Left lobe of liver (tissue), 2 donors: ENCODE measurements at regions not wholly inside any gene's neighbourhood (a gene's known extent, or its start where the extent isn't known, plus 50 kb on each side); places are given as distances from the start of the nearest gene placed in this dataset.

Experiments
- ATAC-seq: fragments of 200-7000 bp; cut with Tn5 transposase; one replicate; pipeline ENCODE4 v1.9.1; 2020; ENCODE audit warnings: mild to moderate bottlenecking, moderate library complexity
- DNase-seq: peaks from one replicate; pipeline ENCODE4 v3.0.0-alpha.2; 2020; ENCODE audit warnings: low spot score
- donor health status: DM: no; HTN: no; CAD: no; lungs with moderate emphysema.
- donor health status: DM: no; HTN: yes; CAD: no.

GRCh38 chr4:127080141-127080540 lies 552.6 kb upstream of the INTU start:
- DNase-seq (no peak), ATAC-seq (no peak)

GRCh38 chr4:127081041-127081440 lies 551.7 kb upstream of the INTU start:
- no peak for DNase-seq
- no peak for ATAC-seq

DNA sequence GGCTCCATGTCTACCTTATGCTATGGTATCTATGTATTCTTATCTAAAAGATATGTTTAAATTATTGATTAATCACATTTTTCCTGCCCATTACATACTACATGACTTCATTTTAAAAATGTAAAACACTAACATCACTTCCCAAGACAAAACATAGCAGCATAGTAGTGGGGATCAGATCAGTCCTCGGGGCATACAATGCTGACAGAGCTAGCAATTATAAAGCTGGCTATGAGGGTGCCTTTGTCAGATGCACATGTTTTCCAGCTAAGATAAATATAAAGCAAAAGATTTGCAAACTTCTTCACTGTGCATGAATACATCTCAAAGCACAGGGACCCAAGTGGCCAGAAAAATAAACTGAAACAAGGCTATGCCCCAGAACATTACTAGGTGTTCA lies 549.8 kb upstream of the INTU start:
- ATAC-seq: no peak
- DNase-seq: no peak

DNA sequence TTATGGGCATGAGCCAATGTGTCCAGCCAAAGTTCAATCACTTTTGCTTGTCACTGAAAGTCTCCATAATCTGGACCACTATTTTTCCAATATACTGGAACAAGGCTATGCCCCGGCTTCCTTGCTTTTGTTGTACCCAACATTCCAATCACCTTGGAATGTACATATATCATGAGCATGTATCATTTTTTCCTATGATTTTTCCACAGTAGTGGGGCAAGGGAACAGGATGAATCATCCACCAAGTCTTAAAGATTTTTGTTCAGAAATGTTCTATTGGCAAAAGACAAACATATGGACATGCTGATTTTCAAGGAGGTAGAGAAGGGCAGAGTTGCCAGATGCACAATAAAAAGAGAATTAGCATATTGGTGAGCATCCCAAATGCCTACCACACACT lies 548.1 kb upstream of the INTU start:
- DNase-seq (no peak), ATAC-seq (no peak)

- no peak for ATAC-seq
- DNase-seq: no peak
Measured at GRCh38 chr4:127097061-127097460, 535.7 kb upstream of the INTU start.

DNA sequence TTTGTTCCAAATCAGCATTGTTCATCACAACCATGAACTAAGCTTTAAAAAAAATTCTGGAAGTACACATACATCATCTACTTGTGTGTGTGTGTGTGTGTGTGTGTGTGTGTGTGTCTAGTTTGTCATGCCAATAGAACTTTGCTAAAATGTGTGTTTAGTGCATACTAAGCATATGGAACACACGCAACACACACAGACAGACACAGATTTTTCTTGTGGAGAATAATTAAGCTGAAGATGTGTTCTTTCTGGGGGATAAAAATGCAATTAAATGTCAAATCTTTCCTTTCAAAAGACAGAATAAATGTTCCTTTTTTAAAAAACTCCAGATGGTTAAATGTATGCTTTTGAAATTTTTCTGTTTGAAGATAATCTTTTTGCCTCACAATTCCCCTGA lies 530.4 kb upstream of the INTU start:
- DNase-seq: no peak
- no peak for ATAC-seq

DNA sequence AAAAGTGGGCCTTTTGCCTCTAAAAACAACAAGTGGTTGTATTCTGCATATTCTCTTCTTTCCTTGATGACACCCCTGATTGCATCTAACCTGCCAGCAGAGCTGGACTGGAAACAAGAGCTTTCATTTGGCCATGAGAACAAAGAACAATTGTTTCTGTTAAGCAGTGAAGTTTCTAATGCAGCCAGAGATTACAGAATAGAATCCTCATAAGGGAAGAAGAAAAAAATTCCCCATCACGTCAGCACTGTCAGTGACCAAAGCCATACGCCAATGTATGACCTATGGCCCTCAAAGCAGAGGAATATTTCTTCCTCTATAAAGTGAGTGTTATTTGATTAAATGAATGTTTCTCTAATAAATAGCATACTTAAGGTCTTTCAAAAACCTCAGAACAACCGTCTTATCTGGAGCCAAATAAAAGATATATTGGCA lies 529.1 kb upstream of the INTU start:
- no peak for DNase-seq
- ATAC-seq: no peak

DNA sequence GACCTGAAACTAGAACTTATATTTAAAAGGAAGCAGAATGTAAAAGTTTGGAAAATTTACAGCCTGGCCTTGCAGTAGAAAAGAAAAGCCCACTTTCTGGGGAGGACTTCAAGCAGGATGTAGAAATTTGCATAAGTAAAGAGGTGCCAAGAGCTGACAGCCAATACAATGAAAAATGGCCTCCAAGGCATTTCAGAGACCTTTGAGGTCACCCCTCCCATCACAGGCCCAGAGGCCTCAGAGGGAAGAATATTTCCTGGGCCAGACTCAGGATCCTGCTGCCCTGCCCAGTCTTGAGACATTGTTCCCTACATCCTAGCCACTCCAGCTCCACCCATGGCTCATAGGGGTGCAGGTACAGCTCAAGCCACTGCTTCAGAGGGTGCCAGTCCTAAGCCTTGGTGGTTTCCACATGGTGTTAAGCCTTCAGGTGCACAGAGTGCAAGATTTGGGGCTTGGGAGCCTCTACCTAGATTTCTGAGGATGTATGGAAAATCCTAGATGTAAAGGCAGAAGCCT lies 518.9 kb upstream of the INTU start:
- ATAC-seq (no peak), DNase-seq (no peak)

- DNase-seq (no peak), ATAC-seq (no peak)
Measured at GRCh38 chr4:127118681-127119080, 514.1 kb upstream of the INTU start.

- DNase-seq (no peak), ATAC-seq (no peak)
Measured at GRCh38 chr4:127120441-127121090, 512.2 kb upstream of the INTU start.

- ATAC-seq (no peak), DNase-seq (no peak)
Measured at GRCh38 chr4:127124919-127125318, 507.8 kb upstream of the INTU start.

GRCh38 chr4:127126718-127127117 lies 506.0 kb upstream of the INTU start:
- DNase-seq (no peak), ATAC-seq (no peak)

DNA sequence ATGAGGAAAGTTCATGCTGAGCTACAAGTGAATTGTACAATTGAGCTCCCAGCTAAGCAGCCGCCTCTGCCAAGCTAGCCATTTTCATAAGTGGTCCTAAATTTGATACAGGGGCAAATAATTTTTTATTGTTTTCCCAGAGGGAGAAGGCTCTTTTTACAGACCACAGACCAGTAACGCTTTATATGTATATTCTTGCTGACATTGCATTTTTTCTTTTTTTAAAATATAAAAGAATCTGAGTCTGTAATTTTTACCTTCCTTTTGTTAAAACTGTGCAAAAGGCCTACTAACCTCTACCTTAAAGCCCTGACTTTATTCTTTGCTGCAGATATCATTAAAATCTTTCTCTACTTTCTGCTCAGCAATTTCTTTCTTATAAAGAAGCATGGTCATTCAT lies 501.2 kb upstream of the INTU start:
- DNase-seq (no peak), ATAC-seq (no peak)

DNA sequence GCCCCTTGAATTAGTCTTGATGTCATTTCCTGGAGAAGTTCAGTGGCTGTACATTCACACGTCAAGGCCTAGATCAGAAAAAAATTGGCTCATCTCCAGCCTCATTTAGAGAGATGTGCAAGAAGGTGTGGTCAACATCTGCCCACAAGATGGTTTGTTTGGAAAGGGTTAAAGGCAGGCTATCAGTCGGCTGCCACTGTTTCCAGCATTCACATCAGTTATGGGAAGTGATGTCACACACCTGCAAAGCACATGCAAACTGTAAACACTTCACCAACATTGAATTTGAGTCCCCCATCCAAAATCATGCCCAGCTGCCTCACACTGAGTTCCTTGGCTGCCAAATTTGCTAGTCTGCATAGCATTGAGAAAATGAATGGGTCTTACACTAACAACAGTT lies 498.3 kb upstream of the INTU start:
- DNase-seq (no peak), ATAC-seq (no peak)

- ATAC-seq (no peak), DNase-seq (no peak)
Measured at GRCh38 chr4:127138586-127138985, 494.2 kb upstream of the INTU start.

DNA sequence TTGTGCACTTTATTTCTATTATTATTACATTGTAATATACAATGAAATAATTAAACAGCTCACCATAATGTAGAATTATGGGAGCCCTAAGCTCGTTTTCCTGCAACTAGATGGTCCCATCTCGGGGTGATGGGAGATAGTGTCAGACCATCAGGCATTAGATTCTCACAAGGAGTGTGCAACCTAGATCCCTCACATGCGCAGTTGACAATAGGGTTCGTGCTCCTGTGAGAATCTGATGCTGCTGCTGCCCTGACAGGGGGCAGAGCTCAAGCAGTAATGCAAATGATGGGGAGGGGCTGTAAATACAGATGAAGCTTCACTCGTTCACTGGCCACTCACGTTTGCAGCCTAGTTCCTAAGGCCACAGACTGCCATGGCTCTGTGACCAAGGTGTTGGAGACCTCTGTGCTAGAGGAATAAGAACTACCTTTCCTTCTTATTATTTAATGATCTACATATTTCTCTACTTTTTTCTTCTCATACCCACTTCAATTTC lies 492.9 kb upstream of the INTU start:
- ATAC-seq (no peak), DNase-seq (no peak)

- DNase-seq: no peak
- no peak for ATAC-seq
Measured at GRCh38 chr4:127140306-127140705, 492.5 kb upstream of the INTU start.

DNA sequence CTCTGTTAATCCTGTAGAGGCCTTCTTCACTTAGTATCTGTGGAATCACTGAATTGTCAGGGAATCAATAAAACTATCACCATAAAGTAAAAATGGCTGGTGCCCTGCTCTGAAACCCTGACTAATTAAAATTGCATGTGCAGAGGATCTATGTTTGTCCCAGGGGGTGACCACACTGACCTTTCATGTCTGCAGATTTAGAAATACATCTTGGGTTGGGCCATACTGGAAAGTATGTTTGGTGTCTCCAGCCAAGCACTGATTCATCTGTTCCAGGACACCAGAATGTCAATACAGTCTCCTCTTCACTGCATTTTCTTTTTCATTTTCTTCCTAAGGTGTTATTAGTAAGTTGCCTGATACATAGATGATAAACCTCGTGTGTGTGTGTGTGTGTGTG lies 490.9 kb upstream of the INTU start:
- DNase-seq (no peak), ATAC-seq (no peak)

DNA sequence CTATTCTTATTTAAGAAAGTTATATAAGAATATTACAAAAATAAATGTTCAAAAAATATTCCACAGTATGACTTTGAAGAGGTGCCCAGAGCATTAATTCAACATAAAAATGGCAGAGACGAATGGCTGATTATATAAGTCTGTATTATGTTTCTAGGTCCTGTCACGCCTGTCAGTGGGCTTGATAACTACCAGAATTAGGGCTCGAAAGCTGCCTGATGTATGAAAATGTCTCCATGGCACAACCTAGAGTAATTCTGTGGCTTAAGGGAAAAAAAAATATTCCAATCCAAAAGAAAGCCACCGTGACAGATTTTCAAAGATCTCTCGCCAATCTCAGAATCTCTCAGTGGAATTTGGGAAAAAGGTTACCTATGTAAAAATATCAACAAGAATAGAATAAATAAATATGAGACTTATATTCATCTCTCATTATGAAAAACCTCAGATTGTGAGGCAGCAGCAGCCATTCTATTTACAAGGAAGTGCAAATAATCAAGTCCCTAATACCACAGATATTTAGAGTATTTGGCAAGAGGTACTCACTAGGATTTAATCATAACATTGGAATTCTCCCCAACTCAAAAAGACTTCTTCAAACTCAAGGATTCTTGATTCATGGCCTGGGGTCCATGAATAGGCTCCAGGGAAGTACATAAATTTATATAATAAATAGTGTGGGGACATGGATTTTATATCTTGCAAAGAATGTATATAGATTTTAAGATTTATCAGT lies 489.1 kb upstream of the INTU start:
- ATAC-seq (no peak), DNase-seq (no peak)

DNA sequence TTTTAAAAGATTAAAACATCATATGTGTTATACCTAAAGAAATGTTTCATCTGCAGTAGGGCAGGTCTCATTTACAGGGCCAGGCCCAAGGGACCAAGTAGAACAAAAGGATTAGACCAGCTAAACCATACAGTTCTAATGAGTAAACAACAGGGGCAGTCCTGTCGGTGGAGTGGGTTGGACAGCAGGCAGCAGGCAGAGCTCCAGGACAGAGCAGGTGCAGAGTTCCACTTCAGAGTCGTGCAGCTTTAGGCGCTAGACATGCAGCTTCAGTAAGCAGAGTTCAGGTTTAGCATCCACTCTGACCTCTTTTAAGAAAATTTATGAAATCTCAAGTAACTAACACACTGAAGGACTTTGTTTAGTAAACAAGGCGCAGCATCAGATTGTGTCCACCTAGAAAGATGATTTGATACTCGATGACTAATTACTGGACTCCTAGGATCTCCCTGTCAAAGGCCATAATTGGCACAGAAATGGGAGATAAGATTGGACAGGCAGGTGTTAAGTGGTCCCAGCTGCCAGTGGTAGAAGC lies 487.7 kb upstream of the INTU start:
- DNase-seq: no peak
- no peak for ATAC-seq

DNA sequence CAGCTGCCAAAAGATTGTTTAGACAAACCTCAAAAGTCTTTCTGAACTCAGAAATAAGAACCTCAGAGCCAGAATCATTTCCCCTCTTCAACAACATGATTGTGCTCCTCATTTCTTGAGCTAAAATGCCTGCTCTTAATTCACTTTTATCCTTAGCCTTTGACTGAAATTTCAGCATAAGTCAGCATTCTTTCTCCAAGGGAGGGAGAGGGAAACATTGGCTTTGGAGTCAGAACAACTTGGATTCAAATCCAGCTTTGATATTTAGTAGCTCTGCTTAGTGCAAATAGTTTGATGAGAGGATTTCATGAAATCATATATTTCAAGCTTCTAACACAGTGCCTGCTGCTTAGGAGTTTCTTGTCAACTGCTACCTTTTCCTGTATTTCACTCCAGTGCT lies 484.6 kb upstream of the INTU start:
- ATAC-seq (no peak), DNase-seq (no peak)

GRCh38 chr4:127149086-127149485 lies 483.7 kb upstream of the INTU start:
- ATAC-seq: no peak
- DNase-seq: no peak
